HEK293T (cell line): ENCODE measurements at regions not wholly inside any gene's neighbourhood (a gene's known extent, or its start where the extent isn't known, plus 50 kb on each side); places are given as distances from the start of the nearest gene placed in this dataset.

ENCODE experiments used
- CTBP1 ChIP-seq: fragments of 450-650 bp; IDR thresholded peaks from 2 replicates; pipeline ENCODE4 v1.6.1; 2016; ENCODE audit warnings: borderline replicate concordance
- ELF4 ChIP-seq: fragments of 450-650 bp; IDR thresholded peaks from 2 replicates; pipeline ENCODE4 v1.6.1; 2017; ENCODE audit warnings: antibody characterized with exemption
- FOXA1 ChIP-seq: fragments of 450-650 bp; IDR thresholded peaks from 2 replicates; pipeline ENCODE4 v1.6.1; 2016; ENCODE audit warnings: mild to moderate bottlenecking
- HDGF ChIP-seq: fragments of 450-650 bp; IDR thresholded peaks from 2 replicates; pipeline ENCODE4 v1.6.1; 2017; ENCODE audit warnings: antibody characterized with exemption, borderline replicate concordance
- SP1 ChIP-seq: fragments of 450-650 bp; IDR thresholded peaks from 2 replicates; pipeline ENCODE4 v1.6.1; 2017
- SUZ12 ChIP-seq: fragments of 450-650 bp; IDR thresholded peaks from 2 replicates; pipeline ENCODE4 v1.6.1; 2016; ENCODE audit warnings: mild to moderate bottlenecking
- ZNF384 ChIP-seq: fragments of 450-650 bp; IDR thresholded peaks from 2 replicates; pipeline ENCODE4 v1.6.1; 2016

DNA sequence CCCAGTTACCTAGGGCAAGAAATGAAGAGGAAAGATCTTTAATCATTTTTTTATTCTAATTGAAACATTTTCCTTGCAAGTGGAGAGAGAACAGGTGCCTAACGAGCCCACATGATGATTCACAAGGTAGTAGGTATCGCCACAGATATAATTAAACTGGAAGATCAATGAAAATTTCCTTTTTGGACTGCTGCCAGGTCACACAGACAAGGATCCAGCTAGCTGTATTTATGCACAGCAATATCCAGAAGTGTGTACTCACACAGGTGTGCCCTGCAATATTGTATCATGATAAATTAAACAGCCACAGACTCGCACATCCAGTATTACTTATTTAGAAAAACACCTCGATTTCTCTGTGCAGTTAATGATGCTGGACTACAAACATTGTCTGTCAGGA, 294.0 kb upstream of the SMARCA2 start:
- TF ChIP-seq FOXA1 (no peak), SUZ12 (no peak), ZNF384 (no peak), SP1 (no peak), ELF4 (no peak), CTBP1 (no peak), HDGF (no peak)
